ENCODE measurements at regions not wholly inside any gene's neighbourhood (a gene's known extent, or its start where the extent isn't known, plus 50 kb on each side); places are given as distances from the start of the nearest gene placed in this dataset.

- TF ChIP-seq CTCF (IDR thresholded peaks at IDR 0.05; ENCODE audit: low read length) (no peak), EZH2phosphoT487 (IDR thresholded peaks at IDR 0.05; ENCODE audit: low read length) (no peak), EZH2 (optimal IDR thresholded peaks at IDR 0.05; ENCODE audit: low read depth, low read length) (no peak)
Observed at GRCh38 chr18:5029592-5029991, 167.5 kb downstream of the AKAIN1 start.
